Fibroblast of the aortic adventitia (primary cell): ENCODE measurements at regions not wholly inside any gene's neighbourhood (a gene's known extent, or its start where the extent isn't known, plus 50 kb on each side); places are given as distances from the start of the nearest gene placed in this dataset.

Source experiments
- DNase-seq: peaks from one replicate; pipeline ENCODE4 v3.0.0-alpha.2; 2010; ENCODE audit warnings: low read depth
- H3K4me3 ChIP-seq: 2 replicates; pipeline ENCODE4 v1.5.1; 2011; ENCODE audit warnings: low read depth, mild to moderate bottlenecking, control low read depth, low read length, moderate library complexity
- TF ChIP-seq, protein P1 (sequence below): IDR thresholded peaks from 2 replicates; pipeline ENCODE4 v1.5.1; 2011; ENCODE audit warnings: mild to moderate bottlenecking, low read length, control low read depth, inconsistent platforms; ENCODE audit not compliant: insufficient read depth

GRCh38 chr11:119912229-119912628 lies 183.2 kb upstream of the NECTIN1 start:
- TF ChIP-seq, protein P1, sequence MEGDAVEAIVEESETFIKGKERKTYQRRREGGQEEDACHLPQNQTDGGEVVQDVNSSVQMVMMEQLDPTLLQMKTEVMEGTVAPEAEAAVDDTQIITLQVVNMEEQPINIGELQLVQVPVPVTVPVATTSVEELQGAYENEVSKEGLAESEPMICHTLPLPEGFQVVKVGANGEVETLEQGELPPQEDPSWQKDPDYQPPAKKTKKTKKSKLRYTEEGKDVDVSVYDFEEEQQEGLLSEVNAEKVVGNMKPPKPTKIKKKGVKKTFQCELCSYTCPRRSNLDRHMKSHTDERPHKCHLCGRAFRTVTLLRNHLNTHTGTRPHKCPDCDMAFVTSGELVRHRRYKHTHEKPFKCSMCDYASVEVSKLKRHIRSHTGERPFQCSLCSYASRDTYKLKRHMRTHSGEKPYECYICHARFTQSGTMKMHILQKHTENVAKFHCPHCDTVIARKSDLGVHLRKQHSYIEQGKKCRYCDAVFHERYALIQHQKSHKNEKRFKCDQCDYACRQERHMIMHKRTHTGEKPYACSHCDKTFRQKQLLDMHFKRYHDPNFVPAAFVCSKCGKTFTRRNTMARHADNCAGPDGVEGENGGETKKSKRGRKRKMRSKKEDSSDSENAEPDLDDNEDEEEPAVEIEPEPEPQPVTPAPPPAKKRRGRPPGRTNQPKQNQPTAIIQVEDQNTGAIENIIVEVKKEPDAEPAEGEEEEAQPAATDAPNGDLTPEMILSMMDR, result no peak
- no peak for DNase-seq
- no peak overlapping the region for H3K4me3 ChIP-seq

DNA sequence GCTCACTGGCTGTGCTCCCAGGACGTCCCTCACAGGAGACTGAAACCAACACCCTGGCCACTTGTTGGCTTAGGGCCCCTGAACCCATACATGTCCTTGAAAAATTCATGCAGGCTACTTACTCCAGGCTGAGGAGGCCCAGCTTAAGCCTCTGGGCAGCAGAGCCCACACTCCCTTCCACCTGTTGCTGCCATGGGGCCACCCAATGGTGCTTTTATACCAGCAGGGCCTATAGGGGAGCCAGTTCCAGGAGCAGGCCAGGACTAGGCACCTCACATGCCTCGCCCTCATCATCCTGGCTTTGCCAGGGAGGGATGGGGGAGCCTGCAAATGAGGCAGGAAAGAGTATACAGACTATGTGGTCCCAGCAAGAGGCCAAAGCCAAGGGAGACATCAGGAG lies 181.7 kb upstream of the NECTIN1 start:
- DNase-seq, result no peak
- TF ChIP-seq, protein P1, result no peak
- H3K4me3 ChIP-seq, result no peak overlapping the region

DNA sequence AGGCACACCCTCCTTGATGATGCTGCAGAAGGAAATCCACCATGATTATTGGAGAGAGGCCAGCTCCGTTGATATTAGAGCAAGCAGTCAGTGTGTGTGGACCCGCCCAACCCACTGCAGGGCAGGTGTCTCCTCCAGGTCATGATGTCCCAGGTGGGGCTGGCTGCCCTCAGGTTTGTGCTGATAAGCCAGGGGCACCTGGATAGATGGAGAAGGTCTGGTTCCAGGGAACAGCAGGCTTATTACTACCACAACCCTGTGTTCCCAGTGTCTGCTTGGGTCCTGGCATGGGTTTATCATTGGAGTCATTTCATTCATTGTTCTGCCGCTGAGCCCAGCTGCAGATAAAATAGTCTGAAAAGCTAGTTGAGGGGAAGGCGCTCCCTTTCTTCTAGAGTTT lies 181.1 kb upstream of the NECTIN1 start:
- no peak overlapping the region for H3K4me3 ChIP-seq
- DNase-seq, result no peak
- TF ChIP-seq, protein P1, result no peak

DNA sequence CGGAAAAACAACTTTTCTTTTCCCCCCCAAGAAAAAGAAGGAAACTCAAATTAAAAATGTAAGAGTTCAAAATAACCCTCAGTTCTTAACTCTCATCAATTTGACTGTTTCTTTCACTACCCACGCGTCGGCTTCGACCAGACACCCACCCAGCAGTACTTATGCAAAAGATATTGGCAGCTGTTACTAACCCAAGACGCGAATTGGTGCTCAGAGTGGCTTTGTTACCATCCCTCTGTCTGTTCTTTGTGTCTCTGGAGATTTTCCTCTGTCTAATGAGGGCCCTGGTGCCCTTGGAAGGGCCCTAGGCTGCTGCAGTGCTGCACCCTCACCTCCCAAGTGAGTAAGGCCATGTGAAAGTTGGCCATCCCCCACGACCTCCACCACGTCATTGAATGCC lies 180.5 kb upstream of the NECTIN1 start:
- H3K4me3 ChIP-seq, result no peak overlapping the region
- TF ChIP-seq, protein P1, result no peak

DNA sequence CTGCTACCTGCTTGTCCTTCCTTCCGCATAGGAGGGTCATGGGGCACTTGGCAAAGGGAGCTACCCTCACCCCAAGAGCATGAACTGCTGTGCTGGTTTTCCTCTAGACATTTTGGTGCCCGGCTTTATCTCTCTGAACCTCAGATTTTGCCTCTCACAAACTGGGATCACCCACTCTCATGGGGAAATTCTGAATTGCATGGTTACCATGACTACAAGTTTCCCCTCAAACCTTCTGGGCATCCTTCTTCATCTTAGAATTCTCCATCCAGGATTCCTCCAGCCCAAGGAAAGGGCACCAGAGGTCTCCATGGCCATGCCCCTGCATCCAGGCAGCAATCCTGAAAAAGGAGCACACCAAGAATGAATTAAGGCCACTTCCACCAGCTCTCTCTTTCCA lies 180.1 kb upstream of the NECTIN1 start:
- DNase-seq, result no peak
- H3K4me3 ChIP-seq, result no peak overlapping the region
- TF ChIP-seq, protein P1, result no peak

More for the DNA sequence above, 180.5 kb upstream of the NECTIN1 start:
- DNase-seq, result no peak

- TF ChIP-seq, protein P1, result no peak
- no peak overlapping the region for H3K4me3 ChIP-seq
Observed at GRCh38 chr11:119908573-119908904, 179.5 kb upstream of the NECTIN1 start.

DNA sequence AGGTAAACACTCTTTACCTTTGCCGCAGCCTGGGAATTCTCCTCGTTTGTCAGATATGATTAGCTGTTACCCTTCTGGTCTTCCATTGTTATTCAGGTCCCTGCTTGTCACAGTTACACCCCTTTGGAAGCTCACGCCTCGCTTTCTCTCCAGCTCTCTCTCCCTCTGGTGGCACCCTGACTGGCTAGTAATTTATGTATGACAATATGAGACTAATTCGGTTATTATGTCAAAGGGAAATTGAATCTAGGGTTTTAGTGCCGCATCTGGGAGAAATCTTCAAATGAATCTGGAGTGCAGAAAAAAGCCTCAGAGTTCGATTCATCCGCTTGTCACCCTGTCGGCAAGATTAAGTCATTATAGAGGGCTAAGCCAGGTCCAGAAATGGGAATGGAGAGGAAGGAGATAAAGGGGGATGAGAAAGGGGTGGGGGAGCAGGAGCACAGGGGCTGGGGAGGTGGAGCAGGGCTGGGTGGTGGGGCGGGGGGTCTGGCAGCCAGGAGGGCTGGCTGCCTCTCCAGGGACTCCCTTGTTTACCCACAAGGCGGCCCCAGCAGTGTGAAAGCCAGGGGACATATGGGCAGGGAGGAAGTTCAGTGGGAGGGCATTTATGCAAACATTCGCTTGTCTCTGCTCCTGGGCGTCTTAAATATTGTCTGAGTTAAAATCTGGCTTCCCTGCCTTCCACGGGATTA lies 179.0 kb upstream of the NECTIN1 start:
- TF ChIP-seq, protein P1, result no peak
- no peak for DNase-seq
- no peak overlapping the region for H3K4me3 ChIP-seq

More at GRCh38 chr11:119908573-119908904, 179.5 kb upstream of the NECTIN1 start:
- DNase-seq, result no peak
